HG02610 (cell line): ENCODE measurements at regions not wholly inside any gene's neighbourhood (a gene's known extent, or its start where the extent isn't known, plus 50 kb on each side); places are given as distances from the start of the nearest gene placed in this dataset.
"Not testable (repeated sequence)": the region's sequence is repeated elsewhere in the genome, so short reads cannot be mapped to it uniquely, and the experiment has no call there.

Source experiments
- ATAC-seq: cut with Tn5 transposase; IDR thresholded peaks from one replicate; pipeline ENCODE4 v1.9.1; 2021; ENCODE audit warnings: mild to moderate bottlenecking, moderate library complexity; ENCODE audit not compliant: unreplicated experiment

DNA sequence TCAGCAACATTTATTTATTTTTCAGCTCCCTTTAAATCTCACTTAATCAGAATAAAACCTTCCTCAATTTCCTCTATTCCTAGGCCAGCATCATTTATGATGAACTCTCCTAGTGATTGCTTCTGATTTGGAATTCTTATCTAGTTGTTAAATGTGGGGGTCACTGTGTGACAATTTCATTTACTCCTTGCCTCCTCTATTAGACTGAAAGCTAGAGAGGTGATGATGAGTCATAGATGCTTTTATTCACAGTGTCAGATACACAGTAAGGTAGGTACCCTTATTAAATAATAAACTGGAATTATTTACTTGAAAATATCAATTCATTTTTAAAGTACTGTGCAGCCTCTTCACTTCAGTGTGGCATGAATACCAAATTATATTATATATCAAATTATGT lies 960.6 kb downstream of the MAT2B start:
- no peak for ATAC-seq

DNA sequence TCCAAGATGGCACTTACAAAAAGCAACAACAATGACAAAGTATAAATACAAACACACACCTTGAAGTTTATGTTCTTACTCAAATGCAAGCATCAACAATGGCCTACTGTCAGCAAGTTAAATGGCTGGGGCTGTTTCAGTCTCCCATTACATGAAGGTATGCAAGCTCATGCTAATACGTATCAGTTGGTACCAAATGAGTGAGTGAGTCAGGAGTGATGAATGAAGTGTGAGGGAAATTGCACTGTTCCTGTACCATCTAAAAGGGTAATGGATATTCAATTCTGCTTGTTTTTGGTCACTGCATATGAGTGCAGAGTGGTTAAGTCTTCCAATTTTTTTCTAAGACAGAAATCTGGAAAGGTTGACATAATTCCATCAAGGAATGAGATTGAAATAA lies 964.9 kb downstream of the MAT2B start:
- no peak for ATAC-seq

DNA sequence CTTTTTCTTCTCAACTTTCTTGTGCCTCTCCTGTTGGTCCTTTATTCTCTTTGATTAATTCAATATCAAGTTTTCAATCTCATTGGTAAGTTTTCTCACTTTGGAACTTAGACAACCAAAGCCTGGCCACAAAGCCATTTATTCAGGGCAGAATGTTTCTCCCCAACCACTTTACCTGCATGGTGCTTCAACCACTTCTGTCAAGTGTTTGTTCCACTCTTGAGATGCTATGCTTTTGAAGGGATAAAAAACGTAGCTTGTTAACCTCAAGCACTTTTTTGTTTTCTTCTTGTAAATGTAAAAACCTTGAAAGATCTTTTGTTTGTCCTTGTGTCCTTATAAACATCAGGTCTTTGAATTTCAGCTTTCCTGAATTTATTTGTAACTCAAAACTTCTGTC lies 966.7 kb downstream of the MAT2B start:
- no peak for ATAC-seq

DNA sequence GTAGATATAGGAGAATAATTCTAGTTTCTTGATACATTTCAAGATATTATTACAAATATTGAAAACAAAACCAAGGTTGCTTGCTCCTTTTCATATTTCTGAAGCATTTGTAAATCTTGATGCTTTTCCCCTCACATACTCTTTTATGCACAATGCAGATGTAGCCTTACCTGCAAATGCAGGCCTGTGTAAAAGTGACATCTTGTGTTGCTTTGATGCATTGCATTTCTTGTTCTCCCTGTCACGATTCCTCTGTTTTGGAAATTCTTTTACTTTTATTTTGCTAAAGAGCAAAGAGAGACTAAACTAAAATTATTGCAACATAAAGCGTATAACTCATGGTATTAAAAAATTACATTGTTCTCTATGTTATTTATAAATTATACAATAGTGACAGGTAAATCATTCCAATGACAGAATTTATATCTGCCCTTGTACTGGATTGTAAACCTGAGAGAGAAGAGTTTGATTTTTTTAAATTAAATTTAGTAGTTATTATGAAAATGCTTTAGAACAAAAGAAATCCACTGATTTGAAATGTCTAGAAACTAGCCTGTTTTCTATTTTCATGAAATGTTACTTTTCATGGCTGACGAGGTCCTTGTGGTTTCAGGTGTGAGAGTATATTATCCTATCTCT lies 970.0 kb downstream of the MAT2B start:
- ATAC-seq: no peak

DNA sequence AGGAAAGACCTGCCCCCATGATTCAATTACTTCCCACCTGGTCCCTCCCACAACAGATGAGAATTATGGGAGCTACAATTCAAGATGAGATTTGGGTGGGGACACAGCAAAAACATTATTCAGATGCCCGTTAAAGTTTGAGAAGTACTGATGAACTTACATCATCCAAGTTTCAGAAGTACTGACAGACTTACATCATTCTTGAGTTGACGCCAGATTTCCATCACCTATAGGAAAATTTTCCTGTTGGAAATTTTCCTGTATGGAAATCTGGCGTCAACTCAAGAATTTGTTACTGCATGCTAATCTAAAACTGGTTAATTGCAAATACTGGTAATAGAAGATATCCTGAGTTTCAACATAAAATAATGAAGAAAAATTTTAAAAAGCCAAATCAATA lies 975.9 kb downstream of the MAT2B start:
- no peak for ATAC-seq

DNA sequence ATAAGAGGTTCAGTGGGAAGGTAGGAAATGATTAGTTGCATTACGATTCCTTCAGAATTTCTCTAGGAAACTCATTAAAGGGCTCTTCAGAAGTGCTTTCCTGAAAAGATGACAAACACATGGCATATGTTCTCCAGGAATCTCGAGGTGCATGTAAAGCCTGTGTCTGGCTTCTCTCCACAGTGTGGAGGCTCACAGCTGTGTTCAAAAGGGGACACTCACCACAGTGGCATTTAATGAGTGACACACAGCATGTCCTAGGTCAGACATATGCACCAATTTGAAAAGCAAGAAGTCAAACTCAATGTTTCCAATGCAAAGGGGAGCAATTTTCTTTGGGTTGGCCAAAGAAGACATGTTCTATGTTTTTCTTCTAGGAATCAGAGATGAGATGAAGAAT lies 976.9 kb downstream of the MAT2B start:
- no peak for ATAC-seq

DNA sequence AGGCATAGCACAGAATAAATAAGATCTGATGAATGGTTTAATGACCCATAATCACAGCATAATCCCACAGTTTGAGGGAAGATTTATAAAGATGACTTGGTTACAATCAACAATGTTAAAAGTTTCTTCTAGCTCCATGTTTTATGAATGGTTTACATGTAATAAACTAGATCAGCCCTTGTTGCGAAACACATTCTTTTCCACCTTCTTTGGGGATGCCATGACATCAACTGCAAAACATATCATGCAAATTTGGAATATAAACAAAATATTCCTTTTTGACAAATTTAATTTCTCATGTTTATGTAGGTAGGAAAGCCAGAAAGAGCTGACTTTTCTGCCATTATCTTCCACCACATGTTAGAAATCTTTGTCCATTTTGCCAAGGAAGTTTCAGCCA lies 979.5 kb downstream of the MAT2B start:
- no peak for ATAC-seq

DNA sequence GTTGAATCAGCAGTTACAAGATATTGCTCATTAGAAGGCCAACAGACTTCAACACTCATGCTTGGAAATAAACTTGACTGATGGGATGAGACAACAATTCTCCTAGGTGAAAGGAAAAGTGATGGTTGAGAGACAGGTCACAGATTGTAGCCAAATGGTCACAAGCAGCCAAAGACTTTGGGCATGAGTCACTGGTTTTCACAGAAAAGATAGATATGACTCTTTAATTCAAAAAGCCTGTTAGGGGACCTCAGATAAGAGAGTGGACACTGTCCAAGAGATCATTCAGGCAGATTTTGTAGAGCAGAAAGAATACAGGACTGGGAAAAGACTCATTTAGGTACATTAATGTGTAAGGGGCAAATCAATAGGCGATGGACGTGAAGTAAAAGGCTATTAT lies 982.5 kb downstream of the MAT2B start:
- ATAC-seq: no peak

DNA sequence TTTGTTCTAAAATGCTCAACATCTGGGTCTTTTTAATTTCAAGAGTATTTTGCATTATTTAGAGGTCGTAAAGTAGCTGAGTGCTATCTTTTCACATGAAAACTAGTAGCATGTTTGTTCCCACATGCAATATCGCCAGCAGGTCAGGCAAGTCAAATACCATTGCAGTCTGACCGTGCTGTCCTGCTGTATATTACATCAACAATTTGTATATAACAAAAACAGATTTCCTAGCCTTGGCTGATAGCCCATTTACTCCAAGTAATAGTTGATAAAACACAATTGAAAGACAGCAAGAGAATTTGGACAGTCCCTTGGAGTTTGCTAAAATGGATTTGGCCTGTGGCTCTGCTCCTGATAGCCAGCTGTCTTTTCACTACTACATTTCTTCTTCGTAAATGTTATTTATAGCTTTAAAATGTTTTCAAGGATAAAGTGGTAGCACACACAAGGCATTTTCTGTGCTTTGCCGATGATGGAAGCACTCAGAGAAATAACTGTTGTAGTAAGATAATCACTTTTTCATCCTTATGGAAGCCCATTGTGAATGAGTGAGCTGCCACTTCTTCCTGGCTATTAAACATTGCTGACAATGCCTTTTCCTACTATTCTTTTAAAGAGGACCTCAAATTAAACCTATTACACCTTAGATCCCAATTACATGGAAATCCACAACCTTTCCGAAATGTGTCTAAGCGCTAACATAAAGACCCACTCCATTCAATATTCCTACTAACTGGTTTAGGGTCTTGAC lies 992.1 kb downstream of the MAT2B start:
- no peak for ATAC-seq

DNA sequence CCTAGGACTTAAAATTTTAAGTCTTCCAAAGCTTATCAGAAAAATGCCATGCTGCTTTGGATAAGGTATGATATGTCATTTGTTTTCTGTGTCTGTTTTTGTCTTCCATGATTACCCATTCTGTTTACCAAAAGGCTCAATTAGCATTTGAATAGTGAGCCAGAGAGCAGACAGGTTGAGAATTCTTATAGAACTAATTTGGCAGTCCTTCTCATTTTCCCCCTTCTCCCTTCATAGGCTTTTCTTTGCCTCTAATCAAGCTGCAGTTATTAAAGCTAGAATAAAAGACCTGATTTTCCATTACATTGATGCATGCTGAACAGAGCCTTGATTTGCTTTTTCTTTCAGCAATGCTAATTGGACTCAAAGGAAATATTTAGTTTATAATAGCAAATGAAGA lies 993.0 kb downstream of the MAT2B start:
- ATAC-seq: no peak

DNA sequence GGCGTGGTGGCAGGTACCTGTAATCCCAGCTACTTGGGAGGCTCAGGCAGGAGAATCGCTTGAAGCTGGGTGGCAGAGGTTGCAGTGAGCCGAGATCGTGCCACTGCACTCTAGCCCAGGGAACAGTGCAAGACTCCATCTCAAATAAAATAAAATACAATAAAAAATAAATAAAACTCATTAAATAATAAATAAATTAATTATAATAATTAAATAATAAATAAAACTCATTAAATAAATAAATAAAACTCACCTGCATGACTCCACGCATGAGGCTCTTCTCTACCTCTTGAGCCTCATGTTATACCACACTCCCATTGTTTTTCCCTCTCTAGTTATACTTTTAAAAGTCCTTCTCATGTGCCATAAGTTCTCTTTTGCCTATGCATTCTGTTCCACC lies 995.4 kb downstream of the MAT2B start:
- ATAC-seq: no peak

DNA sequence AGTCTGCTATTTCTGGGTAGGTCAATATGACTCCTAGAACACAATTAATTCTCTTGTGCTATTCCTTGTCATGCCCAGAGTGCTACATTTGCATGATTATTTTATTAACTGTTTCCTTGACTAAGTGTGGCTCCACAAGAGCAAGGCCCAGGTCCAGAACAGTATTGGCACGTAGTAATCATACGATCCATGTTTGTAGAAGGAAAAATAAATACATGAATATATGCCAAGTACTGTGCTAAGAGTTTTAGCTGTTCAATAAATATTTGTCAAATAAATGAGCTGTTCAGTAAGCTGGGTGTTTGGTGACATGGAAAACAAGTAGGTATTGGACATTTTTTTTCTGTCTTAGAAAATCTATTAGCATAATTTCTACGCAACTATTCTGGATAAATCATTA lies 995.9 kb downstream of the MAT2B start:
- ATAC-seq: no peak

DNA sequence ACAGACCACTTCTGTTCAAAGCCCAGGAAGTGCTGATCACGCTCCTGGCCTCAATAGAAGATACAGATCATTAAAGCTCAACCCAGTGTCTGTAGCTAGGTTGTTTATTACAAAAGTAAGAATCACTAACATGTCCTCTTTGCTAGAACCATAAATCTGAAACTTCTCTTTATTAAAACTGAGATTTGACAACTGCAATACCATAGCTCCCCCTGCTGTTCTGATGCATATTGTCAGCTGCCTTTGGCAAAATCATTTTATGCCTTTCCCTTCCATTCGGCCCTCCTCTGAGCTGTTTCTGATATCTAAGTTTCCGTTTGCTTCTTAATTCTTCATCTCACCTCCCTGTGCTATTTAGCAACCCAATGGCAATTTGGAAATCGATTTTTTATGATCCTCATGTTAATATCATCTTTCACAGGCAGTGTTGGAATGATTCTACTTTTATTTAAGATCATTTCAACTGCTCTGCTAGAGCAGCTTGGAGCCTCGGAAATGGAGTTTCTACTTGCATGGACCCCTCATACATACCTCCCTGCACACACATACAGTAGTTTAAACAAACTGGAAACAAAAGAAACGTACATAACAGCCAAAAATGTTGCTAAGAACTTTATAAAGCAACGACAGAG lies 998.8 kb downstream of the MAT2B start:
- ATAC-seq: peak; percentile 70

DNA sequence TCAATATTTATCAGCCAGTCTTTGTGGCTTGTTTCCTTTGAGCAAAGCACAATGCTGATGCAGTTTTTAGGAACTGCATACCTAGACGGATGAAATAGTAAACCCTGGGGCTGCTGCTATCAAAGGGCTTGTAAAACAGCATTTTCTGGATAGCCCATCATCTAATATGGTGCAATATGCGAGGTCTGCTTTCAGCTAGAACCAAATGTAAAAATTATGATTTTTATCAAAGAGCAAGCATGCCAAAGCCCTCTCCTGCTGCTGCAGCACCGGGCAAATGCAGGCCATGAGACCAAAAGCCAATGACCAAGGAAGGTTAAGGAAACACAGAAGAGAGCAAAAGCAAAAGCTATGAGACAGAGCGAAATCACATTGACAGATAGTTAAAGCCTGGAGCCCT lies 1000.4 kb downstream of the MAT2B start:
- no peak for ATAC-seq

DNA sequence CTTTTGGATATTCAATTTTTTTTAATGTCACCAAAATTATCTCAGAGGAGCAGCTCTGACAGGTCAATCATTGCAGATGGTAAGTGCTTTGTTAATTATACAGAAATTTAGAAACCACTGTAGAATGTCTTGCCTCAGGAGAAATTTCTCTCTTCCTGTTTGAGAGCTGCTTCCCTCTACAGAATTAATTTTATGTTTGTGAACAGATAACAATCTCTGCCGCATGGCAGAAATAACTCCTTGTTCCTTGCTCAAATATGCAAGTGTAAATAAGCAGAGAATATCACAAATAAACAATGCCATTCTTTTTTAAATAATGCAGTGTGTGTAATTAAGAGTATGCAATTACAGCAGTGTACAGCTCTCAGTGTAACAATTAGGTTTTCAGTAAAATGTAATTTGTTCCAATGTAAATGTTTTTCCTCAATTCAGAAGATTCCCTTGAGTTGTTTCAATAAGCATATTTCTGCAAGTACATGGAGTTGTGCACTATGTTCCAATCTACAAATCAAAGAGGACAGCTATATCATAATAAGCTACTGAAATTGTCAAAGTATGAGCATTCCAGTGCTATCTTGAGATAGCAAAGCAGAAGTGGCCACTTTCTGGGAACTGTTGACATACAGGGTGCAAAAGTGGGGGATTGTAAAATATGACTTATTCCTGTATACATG lies 1012.8 kb downstream of the MAT2B start:
- ATAC-seq: no peak

DNA sequence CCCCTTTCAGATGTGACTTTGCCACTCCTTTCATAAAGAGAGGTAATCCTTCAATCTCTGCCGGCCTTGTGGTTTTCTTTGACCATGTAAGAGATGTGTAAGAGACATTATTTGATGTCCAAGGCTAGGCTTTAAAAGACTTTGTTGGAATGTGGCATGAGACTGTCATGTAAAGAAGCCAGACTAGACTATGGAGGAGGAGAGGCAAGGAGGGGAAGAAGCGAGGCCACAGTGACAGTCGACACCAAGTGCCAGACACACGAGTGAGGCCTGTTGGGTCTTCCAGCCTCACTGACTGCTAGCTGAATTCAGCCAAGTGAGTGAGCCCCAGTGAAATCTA lies 1013.3 kb downstream of the MAT2B start:
- ATAC-seq: no peak

DNA sequence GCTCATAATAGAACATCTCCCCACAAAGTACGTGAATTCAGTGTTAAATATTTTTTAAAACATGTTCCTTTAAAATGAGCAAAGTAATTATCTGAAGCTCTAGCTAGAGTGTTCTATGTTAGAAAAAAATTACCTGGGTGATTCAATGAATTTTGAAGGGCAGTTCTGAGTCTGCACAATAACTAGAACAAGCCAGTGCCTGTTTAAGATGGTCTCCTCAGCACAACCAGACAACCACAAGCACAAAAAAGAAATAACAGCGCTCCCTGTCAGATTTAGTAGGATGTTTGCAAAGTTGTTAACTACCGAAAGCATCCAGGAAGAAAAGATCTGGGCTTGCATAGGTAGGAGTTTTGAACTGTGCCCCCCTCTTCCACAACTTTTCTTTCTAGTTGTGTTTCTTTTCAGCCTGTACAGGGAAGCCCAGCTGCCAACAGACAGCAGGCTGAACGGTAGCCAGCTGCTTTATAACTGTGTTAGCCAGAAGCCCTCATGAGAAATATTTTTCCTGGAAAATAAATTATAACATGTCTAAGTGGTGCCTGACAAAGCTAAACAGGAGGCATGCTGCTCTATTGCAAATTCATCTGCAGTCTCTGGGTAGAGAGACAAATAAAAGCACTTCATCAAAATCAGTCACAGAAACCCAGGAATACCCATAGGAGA lies 1026.9 kb downstream of the MAT2B start:
- ATAC-seq: no peak

DNA sequence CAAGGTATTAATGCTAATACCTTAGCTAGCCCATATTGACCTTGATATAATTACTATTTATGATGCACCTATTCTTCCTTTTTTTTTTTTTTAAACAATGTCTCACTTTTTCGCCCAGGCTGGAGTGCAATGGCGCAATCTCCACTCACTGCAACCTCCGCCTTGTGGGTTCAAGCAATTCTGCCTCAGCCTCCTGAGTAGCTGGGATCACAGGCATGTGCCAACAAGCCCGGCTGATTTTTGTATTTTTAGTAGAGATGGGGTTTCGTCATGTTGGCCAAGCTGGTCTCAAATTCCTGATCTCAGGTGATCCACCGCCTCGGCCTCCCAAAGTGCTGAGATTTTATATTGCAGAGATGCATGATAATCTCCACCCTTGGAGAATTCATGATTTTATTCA lies 1028.0 kb downstream of the MAT2B start:
- ATAC-seq: not testable (repeated sequence)

DNA sequence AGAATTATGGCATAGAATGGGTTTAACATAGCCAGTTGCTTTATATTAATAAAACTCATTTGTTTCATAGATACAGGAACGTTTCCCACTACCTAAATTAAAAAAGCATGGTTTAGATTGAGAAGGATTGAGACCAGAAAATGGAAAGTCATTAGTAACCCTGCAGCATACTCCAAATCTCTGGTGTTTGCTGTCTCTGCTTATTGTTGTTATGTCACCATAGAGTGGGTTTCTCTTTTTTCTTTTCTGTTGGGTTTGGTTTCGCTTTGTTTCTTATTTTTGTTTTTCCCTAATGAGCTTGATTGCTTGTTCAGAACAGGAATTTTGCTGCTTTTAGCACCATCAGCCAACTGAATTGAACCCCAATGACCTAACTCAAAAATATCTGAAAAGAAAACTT lies 1034.8 kb downstream of the MAT2B start:
- ATAC-seq: no peak

DNA sequence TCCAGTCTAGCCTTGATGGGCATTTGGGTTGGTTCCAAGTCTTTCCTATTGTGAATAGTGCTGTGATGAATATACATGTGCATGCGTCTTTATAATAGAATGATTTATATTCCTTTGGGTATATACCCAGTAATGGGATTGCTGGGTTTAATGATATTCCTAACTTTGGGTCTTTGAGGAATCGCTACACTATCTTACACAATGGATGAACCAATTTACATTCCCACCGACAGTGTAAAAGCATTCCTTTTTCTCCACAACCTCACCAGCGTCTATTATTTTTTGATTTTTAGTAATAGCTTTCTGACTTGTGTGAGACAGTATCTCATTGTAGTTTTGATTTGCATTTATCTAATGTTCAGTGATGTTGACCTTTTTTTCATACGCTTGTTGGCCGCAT lies 1040.1 kb downstream of the MAT2B start:
- ATAC-seq: no peak

DNA sequence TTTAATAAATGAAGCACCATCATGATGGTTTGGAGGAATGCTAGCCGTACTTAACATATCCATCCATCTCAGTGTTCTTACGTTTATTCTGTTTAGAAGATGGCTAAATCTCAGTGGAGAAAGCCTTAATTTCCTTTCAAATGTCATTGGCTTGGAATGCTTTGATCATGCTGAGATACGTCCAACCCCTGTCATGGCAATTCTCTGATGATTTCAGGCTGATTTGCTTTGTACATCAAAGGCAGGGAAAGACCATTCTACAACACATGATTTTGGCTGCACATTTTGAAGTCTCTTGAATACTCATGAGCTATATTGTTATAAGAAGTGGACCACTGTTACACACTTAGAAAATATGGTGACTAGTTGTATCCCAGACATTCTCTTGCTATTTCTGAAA lies 1048.4 kb downstream of the MAT2B start:
- ATAC-seq: no peak
